Activated T-helper 17 cell treated with anti-CD3 and anti-CD28 coated beads, Interleukin-2, amount 50 U/mL, for 72 hours (primary cell): ENCODE measurements at regions not wholly inside any gene's neighbourhood (a gene's known extent, or its start where the extent isn't known, plus 50 kb on each side); places are given as distances from the start of the nearest gene placed in this dataset.

Experiments used
- ATAC-seq: fragments of 150-1000 bp; cut with Tn5 transposase; replicated peaks from 2 replicates; pipeline ENCODE4 v1.10.0; 2021; ENCODE audit warnings: mild to moderate bottlenecking, moderate library complexity
- H3K27ac Mint-ChIP-seq: one replicate; pipeline ENCODE4 v1.8.0; 2022; ENCODE audit warnings: mixed read lengths
- H3K27me3 Mint-ChIP-seq: one replicate; pipeline ENCODE4 v1.8.0; 2022; ENCODE audit warnings: mixed read lengths
- H3K36me3 Mint-ChIP-seq: one replicate; pipeline ENCODE4 v1.8.0; 2022; ENCODE audit warnings: low read depth, mild to moderate bottlenecking, mixed read lengths
- H3K4me1 Mint-ChIP-seq: one replicate; pipeline ENCODE4 v1.8.0; 2022; ENCODE audit warnings: mixed read lengths
- H3K4me3 Mint-ChIP-seq: one replicate; pipeline ENCODE4 v1.8.0; 2022; ENCODE audit warnings: mild to moderate bottlenecking, mixed read lengths
- H3K9me3 Mint-ChIP-seq: one replicate; pipeline ENCODE4 v1.8.0; 2022; ENCODE audit warnings: mixed read lengths

DNA sequence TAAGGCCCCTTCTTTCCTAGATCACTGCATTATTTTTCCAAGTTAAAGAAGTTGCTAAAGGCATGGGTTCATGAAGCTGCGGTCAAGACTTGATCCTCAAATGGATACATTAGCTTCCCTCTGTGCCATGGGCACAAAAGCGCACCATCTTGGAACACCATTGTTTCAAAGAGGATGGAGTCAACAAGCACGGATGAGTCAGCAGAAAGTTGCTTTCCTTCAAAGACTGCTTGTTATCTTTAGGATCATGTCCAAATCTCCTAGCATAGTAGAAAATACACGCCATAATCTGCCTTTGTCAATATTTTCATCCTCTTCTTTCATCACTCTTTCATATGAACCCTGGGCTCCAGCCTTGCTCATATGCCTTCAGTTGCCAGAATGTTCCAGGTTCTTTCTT lies 226.8 kb upstream of the GATB start:
- no peaks in the 10 kb centered on the region for H3K36me3 Mint-ChIP-seq
- no peaks in the 10 kb centered on the region for H3K9me3 Mint-ChIP-seq
- H3K27me3 Mint-ChIP-seq, result no peaks in the 10 kb centered on the region
- no peak for ATAC-seq
- peaks cover 21% of the 10 kb centered on the region for H3K4me1 Mint-ChIP-seq
- no peak overlapping the region for H3K4me3 Mint-ChIP-seq
- H3K27ac Mint-ChIP-seq, result no peak overlapping the region

DNA sequence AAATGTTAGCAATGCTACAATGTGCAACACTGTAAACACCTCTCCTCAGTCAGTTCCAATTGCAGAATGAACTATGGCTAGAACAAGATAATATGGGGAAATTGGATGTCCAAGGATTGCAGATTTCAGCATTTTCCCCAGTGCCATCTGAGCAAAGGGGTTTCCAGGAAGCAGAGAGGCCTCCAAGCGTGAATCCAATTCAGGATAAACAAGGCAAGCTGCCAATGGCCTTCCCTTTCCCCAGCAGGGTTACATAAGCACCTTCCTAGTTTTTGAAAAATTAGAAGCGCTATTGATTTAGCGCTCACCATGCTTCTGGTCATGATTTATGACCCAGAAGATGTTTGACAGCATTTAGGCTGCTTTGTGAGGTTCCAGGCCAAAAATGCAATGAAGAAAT lies 223.0 kb upstream of the GATB start:
- Mint-ChIP-seq H3K27me3 (peaks cover 3% of the 10 kb centered on the region), H3K36me3 (no peaks in the 10 kb centered on the region), H3K9me3 (peaks cover 4% of the 10 kb centered on the region), H3K4me3 (no peak overlapping the region), H3K4me1 (no peaks in the 10 kb centered on the region), H3K27ac (no peak overlapping the region)
- ATAC-seq, result no peak

DNA sequence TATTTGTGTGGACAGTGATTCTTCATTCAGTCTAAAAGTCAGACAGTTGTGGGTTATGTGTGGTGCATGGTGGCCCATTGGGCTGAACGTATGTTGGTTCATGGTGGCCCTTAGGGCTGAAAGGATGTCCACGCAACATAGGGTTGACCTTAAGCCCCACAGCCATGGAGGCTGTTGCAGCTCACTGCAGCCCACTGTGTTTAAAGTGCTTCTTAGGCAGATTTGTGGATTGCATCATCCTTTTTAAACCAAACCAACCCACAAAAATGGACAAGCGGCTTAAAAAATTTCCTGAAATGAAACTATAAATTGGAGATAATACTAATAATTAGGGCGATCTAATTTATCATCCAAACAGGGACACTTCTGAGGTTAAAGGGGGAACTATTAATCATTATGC lies 219.0 kb upstream of the GATB start:
- Mint-ChIP-seq H3K4me3 (no peak overlapping the region), H3K4me1 (no peaks in the 10 kb centered on the region), H3K9me3 (peaks cover 23% of the 10 kb centered on the region), H3K27me3 (peaks cover 3% of the 10 kb centered on the region), H3K36me3 (no peaks in the 10 kb centered on the region), H3K27ac (no peak overlapping the region)
- no peak for ATAC-seq

DNA sequence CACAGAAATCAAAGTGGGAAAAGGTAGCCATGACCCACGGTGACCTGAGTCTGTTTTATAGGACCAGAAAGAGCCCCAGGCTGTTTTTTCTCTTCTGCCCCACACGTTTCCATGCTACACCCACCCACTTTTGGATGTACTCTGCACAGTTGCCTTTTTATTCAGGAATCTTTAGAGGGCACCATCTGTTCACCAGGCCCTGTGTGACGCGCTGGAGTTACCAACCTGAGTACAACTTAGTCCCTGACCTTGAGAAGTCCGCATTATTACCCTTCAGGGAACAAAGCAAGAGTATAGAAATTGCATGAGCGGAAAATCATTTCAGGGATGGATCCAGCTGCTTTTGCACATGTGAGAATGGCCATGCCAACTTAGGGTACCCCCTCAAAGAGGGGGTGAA lies 207.8 kb upstream of the GATB start:
- peaks cover 3% of the 10 kb centered on the region for H3K27me3 Mint-ChIP-seq
- no peaks in the 10 kb centered on the region for H3K9me3 Mint-ChIP-seq
- no peaks in the 10 kb centered on the region for H3K36me3 Mint-ChIP-seq
- no peaks in the 10 kb centered on the region for H3K4me1 Mint-ChIP-seq
- no peak overlapping the region for H3K4me3 Mint-ChIP-seq
- H3K27ac Mint-ChIP-seq, result no peak overlapping the region
- no peak for ATAC-seq

DNA sequence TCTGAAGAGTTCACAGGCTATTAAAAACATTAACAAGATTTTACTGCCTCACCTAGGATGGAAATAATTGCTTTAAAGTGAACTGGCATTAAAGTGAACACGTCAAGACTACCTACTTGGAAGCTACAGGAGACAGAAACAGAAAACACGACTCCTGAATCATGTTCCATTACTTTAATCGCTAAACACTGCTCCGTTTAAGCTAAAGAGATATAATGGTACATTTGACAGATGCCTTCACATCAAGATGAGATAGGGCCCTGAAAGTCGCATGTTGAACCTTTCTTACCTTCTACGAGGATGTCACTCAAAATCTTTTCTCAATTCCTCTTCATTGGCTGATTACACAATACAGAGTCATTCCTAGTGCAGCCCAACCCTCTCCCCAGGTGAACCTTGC lies 206.3 kb upstream of the GATB start:
- Mint-ChIP-seq H3K4me3 (no peak overlapping the region), H3K27ac (no peak overlapping the region), H3K36me3 (no peaks in the 10 kb centered on the region), H3K9me3 (no peaks in the 10 kb centered on the region), H3K27me3 (peaks cover 3% of the 10 kb centered on the region), H3K4me1 (no peaks in the 10 kb centered on the region)
- ATAC-seq, result no peak

DNA sequence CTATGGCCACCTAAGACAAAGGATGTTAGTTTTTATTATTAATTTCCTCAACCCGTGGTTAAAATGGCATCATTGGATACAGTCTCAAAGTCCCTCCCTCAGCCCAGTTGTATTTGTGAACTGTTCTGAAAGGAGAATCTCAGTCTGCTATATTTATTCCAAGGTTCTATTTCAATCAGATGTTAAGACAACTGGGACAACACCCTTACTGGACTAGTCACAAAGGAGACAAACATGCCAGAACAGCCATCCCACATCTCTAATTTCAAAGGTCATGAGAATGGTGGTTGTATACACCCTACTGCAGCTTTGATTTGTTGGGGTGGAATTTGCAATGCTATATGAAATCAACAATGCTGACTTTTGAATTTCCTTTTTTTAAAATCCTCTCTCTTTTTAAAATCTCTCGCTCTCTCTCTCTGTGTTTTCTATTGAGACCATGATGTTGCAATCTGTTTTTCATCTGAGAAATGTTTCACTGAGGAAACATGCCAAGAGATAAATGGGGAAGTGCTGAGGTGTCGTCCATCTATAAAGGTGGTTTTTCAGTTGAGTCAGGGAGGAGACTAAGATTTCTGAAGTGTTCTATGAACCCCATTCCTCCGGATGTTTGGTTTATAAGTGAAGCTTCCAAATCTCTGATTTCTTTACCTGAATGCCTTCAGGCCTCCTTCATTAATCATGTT lies 201.5 kb upstream of the GATB start:
- peaks cover 3% of the 10 kb centered on the region for H3K27me3 Mint-ChIP-seq
- H3K36me3 Mint-ChIP-seq, result no peaks in the 10 kb centered on the region
- H3K9me3 Mint-ChIP-seq, result no peaks in the 10 kb centered on the region
- H3K4me3 Mint-ChIP-seq, result no peak overlapping the region
- ATAC-seq, result no peak
- no peaks in the 10 kb centered on the region for H3K4me1 Mint-ChIP-seq
- no peak overlapping the region for H3K27ac Mint-ChIP-seq

DNA sequence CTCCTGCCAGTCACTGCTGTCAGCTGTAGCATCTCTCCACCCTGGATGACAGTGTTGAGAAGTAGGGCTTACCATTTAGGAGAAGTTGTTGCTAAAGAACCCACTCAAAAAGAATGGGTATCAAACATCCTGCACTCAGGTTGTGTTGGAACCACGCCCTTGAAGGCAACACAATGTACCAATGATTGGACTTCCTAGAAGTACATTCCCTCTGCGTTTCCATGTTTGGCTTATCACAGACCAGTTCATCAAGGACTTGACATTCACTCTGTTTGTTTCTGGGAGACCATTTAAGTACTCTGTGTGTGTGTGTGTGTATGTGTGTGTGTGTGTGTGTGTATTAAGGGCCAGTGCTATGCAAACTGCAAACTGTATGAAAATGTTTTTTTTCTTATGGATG lies 200.6 kb upstream of the GATB start:
- Mint-ChIP-seq H3K36me3 (no peaks in the 10 kb centered on the region), H3K9me3 (no peaks in the 10 kb centered on the region), H3K4me3 (no peak overlapping the region), H3K4me1 (no peaks in the 10 kb centered on the region), H3K27ac (no peak overlapping the region), H3K27me3 (peaks cover 3% of the 10 kb centered on the region)
- ATAC-seq, result no peak

DNA sequence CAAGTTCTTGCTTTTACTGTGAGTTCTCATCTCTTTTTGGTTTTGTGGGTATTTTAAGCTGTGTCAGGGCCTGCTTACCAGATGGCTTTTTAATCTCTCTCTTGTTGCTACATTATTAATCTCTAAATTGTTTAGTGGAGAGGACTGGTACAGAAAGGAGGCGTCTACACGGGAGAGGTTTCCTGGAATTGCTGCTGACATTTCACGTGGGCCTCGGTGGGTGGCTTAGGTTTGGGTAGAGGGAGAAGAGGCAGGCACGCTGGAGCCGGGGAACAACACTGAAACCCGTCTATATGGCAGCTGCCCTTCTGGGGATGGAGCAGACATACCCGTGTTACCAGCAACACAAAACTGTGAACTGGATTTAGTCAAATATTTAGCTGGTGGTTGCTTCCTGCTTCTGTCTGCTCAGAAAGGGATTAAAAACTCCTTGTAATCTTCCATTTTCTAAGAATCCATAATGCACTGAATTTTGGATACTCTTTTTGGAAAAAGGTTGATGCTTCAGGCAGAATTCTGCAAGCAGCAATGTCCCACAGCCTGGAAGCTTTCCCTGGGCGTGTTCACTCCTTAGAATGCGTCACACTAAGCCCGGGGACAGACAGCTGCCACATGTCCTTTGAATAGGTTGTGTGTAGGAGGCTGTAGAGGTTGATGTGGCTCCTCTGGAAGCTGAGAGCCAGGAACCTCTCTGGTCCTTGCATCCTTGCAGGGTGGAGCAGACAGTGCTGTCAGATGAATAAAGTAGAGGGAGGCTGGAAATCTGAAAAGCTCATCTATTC lies 199.8 kb upstream of the GATB start:
- Mint-ChIP-seq H3K36me3 (no peaks in the 10 kb centered on the region), H3K4me3 (no peak overlapping the region), H3K9me3 (no peaks in the 10 kb centered on the region), H3K27me3 (no peaks in the 10 kb centered on the region), H3K27ac (no peak overlapping the region), H3K4me1 (no peaks in the 10 kb centered on the region)
- ATAC-seq, result no peak

DNA sequence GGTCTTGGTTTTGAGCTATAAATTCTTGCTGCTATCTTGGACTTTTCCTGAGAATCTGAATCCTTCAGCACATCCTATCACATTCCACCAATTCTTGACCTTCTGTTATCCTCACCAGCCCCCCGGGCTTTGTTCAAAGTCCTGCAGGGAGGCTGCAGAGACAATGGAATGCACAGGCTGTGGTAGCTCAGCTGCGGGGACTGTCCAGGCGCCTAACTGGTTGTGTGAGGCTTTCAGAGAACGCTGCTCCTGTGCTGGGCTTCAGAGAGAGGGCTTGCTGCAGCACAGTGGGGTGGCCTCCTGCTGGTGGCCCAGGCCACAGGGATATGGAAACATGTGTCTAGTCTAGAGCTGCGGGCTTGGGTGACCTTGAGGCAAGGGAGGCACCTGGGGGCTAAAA lies 196.3 kb upstream of the GATB start:
- H3K9me3 Mint-ChIP-seq, result no peaks in the 10 kb centered on the region
- no peaks in the 10 kb centered on the region for H3K36me3 Mint-ChIP-seq
- H3K27me3 Mint-ChIP-seq, result no peaks in the 10 kb centered on the region
- no peak for ATAC-seq
- no peaks in the 10 kb centered on the region for H3K4me1 Mint-ChIP-seq
- H3K4me3 Mint-ChIP-seq, result no peak overlapping the region
- no peak overlapping the region for H3K27ac Mint-ChIP-seq

DNA sequence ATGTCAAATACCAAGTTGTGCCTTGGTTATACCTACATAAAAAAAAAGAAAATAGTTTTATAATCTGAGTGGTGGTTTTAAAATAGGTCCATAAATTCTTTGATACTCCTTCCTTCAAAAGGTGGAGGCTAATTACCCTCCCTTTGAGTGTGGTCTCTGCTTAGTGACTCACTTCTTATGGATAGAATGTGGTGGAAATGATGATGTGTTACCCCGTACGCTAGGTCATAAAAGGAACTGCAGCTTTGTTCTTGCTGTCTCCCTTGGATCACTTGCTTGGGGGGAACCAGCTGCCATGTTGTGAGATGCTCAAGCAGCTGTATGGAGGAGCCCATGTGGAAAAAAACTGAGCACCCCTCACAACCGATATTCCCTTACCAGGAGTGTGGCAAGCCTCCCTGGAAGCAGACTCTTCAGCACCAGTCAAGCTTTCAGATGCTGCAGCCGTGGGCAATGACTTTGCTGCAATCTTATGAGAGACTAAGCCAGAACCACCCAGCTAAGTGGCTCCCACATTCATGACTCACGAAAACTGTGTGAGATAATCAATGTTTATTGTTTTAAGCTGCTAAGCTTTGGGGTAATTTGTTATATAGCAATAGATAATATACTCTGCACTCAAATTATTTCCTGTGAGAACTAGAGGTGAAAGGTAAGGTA lies 195.0 kb upstream of the GATB start:
- H3K27me3 Mint-ChIP-seq, result no peaks in the 10 kb centered on the region
- H3K4me1 Mint-ChIP-seq, result no peaks in the 10 kb centered on the region
- ATAC-seq, result no peak
- H3K9me3 Mint-ChIP-seq, result no peaks in the 10 kb centered on the region
- no peak overlapping the region for H3K4me3 Mint-ChIP-seq
- H3K36me3 Mint-ChIP-seq, result no peaks in the 10 kb centered on the region
- no peak overlapping the region for H3K27ac Mint-ChIP-seq

DNA sequence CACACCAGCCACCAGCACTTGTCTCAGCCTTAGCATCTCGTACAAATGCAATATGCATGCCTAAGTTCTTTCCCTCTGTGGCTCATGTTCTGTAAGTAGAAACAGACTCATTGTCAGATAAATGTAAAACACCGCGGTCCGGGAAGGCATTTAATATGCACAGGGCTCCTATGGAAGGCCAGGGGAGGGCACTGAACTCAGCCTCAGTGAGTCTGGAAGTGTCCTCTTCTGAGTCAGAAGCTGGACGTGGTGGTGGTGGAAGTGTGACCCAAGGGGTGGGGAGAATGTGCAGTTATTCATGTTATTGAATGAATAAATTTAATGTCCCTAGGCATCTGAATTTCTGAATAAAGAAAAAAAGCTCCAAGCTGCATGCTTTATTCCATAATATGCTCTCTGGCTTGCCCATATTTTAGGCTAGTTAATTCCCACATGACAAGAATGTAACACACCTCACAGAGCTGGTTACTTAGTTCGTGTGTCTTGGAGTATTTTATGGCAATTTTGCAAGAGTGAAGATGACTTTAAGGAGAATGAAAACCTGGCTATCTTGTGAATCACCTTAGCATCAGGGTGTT lies 193.1 kb upstream of the GATB start:
- no peak for ATAC-seq
- Mint-ChIP-seq H3K27me3 (no peaks in the 10 kb centered on the region), H3K4me1 (no peaks in the 10 kb centered on the region), H3K4me3 (no peak overlapping the region), H3K36me3 (no peaks in the 10 kb centered on the region), H3K9me3 (no peaks in the 10 kb centered on the region), H3K27ac (no peak overlapping the region)

DNA sequence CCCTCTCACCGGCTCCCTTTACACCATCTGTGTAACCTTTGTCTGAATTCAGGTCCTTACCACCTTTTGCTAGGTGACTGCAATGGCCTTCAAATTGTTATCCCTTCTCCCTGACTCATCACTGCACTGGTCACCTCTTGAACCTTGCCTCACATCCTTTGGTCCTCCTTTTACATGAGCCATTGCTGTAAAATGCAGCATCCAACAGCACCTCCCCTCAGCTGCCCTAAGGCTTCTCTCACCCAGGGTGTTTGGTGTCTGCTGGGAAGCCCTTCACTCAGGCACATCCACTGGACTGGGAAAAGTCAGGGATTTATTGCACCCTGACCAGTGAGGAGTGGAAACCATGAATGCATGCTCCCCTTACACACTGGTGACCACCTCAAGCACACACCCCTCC lies 192.5 kb upstream of the GATB start:
- Mint-ChIP-seq H3K27me3 (no peaks in the 10 kb centered on the region), H3K4me1 (no peaks in the 10 kb centered on the region), H3K27ac (no peak overlapping the region), H3K36me3 (no peaks in the 10 kb centered on the region), H3K9me3 (no peaks in the 10 kb centered on the region), H3K4me3 (no peak overlapping the region)
- no peak for ATAC-seq

DNA sequence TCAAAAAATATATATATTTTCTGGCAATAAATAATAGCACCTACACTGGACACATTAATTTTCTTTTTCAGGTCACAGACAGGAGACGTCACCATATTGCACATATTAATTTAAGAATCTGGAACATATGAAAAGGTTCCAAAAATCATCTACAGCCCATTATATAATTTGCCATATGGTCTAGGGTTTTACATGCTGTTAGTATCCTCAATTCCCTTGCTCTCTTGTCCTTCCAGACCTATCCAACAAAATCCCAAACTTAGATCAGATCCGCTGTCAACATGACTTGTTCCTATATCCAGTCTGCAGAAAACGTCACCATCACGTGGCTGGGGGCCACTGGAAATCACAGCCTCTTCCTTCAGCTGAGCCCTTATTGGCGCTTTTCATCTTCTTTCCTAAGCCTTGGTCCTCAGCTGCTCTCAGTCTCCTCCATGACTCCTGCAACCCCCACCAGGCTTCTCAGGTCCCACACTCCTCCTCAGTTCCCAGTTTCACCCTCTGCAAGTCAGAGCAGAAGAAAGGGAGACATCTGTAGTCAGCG lies 192.0 kb upstream of the GATB start:
- H3K27ac Mint-ChIP-seq, result no peak overlapping the region
- no peak for ATAC-seq
- H3K27me3 Mint-ChIP-seq, result no peaks in the 10 kb centered on the region
- H3K4me1 Mint-ChIP-seq, result no peaks in the 10 kb centered on the region
- peaks cover 4% of the 10 kb centered on the region for H3K9me3 Mint-ChIP-seq
- no peaks in the 10 kb centered on the region for H3K36me3 Mint-ChIP-seq
- no peak overlapping the region for H3K4me3 Mint-ChIP-seq

DNA sequence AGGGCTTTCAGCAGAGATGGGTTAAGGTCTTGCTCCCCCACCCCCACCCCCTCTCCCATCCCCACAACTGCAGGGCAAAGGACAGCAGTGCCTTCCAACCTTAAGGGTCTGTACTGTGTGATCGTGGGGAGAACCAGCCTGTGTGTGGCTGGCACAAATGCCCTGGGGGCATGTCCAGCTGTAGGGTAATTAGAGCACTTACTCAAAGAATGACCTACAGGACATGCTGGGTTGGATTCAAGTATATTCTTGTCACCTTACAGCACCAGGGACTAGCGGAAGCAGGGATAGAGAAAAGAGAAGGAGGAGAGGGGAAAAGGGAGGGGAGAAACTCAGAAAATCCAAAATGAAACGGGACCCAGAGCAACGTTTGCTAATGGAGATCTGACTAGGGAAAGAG lies 191.3 kb upstream of the GATB start:
- Mint-ChIP-seq H3K4me1 (no peaks in the 10 kb centered on the region), H3K4me3 (no peak overlapping the region), H3K36me3 (no peaks in the 10 kb centered on the region), H3K27ac (no peak overlapping the region), H3K27me3 (no peaks in the 10 kb centered on the region), H3K9me3 (peaks cover 9% of the 10 kb centered on the region)
- ATAC-seq, result no peak

DNA sequence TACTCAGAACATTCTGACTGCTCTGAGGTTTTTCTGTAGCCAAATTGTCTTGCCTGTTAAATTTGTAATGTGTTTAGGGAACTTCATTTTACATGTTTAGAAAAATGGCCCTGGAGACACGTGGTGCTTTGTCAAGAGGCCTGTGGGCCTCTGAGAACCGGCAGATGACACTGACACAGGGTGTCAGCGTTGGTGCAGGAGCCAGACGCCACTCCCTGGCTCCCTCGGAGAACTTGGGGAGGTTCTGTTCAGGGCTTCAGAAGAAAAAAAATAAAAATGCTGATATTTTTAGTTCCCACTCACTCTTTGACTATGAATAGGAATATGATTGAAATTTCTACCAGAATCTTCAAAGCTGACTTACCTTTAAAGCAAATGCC lies 190.9 kb upstream of the GATB start:
- Mint-ChIP-seq H3K9me3 (peaks cover 9% of the 10 kb centered on the region), H3K27me3 (no peaks in the 10 kb centered on the region), H3K4me3 (no peak overlapping the region), H3K27ac (no peak overlapping the region), H3K4me1 (no peaks in the 10 kb centered on the region), H3K36me3 (no peaks in the 10 kb centered on the region)
- no peak for ATAC-seq
